ENCODE measurements at regions not wholly inside any gene's neighbourhood (a gene's known extent, or its start where the extent isn't known, plus 50 kb on each side); places are given as distances from the start of the nearest gene placed in this dataset.

DNA sequence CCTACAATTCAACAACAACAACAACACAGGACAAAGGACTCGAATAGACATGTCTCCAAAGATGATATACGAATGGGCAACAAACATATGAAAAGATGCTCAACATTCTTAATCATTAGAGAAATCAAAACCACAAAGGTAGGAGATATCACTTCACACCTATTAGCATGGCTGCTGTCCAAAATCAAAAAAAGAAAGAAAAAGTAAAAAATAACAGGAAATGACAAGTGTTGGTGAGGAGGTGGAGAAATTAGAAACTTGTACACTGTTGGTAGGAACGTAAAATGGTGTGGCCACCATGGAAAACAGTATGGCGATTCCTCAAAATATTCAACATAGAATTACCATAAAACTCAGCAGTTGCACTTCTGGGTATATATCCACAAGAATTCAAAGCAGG lies 312.3 kb upstream of the STT3B start:
- DNase-seq (ENCODE audit: low read depth in 2 of 2), result no peak

DNA sequence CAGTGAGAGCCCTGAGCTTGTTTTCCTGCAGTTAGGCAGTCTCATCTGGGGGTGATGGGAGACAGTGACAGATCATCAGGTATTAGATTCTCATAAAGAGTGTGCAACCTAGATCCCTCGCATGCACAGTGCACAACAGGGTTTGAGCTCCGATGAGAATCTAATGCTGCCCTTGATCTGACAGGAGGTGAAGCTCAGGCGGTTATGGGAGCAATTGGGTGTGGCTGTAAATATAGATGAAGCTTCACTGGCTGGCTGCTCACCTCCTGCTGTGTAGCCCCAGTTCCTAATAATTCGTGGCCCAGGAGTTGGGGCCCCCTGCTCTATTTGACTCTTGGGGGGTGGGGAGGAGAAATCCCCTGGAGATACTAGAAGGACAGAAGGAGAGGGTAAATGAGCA lies 309.4 kb upstream of the STT3B start:
- DNase-seq (ENCODE audit: low read depth in 2 of 2), result no peak

DNA sequence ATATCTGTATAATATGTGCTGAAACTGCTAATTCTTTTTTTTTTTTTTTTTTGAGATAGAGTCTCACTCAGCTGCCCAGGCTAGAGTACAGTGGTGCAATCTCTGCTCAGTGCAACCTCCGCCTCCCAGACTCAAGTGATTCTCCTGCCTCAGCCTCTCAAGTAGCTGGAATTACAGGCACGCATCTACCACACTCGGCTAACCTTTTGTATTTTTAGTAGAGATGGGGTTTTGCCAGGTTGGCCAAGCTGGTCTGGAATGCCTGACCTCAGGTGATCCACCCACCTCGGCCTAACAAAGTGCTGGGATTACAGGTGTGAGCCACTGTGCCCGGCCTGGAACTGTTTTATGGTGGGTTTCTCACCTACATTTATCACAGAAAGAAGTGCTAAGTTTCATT lies 307.8 kb upstream of the STT3B start:
- DNase-seq (ENCODE audit: low read depth in 2 of 2), result no peak

DNA sequence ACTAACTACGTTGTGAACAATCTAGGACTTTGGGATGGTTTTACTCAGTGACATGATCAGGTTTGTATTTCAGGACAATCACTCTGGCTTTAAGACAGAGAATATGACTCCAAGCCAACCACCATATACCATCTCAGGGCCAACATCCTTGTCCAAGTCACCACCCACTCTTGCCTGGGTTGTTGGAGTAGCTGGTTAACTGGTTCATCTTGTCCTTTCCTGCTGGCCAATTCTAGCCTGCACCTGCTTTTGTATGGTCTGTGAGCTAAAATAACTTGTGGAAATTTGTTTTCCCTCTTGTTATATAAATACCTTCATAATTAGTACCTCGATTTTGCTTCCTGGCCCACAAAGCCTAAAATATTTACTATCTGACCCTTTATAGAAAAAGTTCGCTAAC lies 306.8 kb upstream of the STT3B start:
- no peak for DNase-seq (ENCODE audit: low read depth in 2 of 2)

DNA sequence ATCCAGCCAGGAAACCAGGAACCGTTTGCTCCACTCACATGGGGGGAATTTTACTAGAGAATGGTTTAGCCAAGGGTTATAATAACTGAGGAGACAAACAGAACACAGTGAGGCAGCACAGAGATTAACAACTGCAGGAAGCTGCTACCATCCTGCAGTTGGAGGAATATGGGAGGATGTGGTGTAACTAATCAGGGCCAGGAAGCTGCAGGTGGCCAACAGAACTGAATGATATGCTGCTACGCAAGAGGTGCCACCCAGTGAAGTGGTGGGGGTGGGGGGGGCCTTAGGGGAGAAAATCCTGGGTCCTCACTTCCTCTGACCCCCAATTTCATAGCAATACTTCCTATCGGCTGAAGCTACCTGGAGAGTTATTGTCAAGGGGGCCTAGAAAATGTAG lies 306.4 kb upstream of the STT3B start:
- DNase-seq (ENCODE audit: low read depth in 2 of 2), result no peak

DNA sequence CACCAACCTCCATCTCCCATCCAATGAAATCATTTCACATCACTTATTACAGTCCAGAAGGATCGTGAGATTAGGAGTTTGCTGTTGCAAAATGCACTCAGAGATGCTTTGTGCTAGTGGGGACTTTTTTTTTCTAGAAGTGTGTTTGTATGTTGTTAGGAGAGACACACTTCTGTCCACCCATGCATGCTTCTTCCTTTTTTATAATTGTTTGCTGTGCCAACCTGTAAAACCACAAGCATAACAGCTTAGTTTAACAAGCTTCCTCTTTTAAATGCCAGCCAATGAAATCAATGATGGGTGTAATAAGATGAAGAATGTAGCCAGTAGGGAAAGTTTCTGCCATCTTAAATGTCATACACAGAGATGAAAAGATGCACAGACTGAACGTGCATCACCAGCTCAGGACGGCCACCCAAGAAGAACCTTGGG lies 305.6 kb upstream of the STT3B start:
- DNase-seq (ENCODE audit: low read depth in 2 of 2), result no peak

DNA sequence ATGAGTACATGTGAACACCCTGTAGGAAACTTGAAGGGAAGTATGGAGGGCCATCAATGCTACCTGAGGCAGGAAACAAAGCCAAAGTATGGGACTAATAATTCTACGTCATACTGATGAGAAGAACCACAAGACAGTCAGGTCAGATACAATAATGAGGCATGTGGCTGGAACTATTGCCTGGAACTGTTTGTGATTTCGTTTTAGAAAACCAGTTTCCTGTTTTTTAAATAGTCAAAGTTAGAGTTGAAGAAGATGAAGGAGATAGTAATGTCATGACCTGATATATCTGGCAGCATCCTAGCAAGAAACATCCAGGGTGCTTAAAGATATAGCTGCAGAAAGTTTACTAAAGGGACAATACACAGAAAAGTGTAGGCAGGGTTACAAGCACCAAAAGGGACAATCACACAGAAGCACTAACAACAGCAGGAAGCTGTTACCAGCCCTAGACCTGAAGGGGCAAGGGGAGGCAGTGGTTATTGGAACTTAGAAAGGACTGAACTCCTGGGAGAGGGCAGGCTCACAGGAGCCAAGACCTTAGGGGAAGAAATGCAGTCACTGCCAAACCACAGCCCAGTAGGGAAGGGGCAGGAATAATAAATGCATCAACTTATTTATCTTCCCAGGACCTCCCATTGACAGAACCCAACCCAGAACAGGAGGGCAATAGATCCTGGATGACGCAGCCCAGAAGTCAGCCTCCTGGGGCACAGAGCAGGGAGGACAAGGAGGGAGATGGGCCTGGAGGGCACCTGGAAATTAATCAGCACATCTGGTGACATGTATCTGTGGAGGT lies 302.1 kb upstream of the STT3B start:
- no peak for DNase-seq (ENCODE audit: low read depth in 2 of 2)

DNA sequence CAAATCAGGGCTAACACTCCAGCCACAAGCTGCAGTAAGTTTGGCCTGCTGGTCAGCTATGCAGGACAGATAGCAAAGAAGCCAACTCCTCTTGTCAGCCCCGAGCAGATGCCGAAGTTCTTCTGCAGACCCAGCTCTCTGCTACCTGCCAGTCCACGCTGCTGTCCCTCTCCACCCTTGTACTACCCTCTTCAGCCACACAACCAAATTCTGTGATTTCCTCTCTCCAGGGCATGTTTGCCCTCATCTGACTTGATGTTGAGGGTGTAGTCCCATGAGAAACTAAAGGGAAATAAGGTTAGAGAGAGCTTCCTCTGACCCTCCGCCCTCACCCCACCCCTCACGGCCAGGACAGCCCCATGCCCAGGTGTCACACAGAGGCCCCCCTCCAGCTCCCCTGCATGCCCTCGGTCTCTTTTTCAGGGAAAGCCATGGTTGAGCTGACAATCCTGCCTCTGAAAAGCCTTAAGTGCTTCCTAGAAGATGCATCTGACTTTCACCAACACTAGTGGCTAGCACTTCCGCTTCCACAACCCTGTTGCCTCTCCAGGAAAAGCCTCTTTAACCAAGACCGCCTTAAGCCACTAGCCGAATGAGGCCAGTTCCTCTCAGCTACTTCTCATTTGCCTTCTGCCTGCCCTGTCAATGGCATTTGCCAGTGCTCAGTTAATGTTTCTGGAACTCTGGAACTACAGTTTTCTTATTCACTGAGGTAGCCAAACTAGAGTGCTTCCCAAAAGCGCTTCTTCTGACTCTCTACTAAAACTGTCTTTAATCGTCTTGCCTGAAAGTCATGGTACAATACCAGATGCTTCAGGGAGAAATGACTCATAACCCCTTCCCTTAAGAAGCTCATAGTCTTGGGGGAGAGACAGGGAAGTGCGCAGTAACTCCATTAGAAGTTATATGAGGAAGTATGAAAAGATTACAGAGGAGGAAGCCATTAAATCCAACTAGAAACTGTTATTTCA lies 300.4 kb upstream of the STT3B start:
- no peak for DNase-seq (ENCODE audit: low read depth in 2 of 2)

DNA sequence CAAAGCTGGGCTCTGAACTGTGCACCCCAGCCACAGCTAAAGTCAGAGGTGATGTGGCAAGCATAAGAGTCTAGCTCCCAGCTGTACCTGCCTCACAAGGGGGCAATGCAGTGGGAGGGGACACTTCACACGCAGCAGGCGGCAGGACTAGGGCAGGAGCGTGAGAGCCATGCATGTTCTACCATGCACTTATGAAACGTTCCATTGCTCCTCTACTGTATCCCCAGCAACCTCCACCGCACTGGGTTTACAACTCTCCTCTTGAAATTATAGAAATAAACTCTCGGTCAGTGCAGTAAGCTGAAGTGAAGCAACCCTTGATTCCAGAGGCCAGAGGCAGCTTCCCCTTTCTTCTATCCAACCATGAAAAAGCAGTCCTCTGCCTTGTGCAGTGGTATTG lies 298.6 kb upstream of the STT3B start:
- DNase-seq (ENCODE audit: low read depth in 2 of 2), result no peak

DNA sequence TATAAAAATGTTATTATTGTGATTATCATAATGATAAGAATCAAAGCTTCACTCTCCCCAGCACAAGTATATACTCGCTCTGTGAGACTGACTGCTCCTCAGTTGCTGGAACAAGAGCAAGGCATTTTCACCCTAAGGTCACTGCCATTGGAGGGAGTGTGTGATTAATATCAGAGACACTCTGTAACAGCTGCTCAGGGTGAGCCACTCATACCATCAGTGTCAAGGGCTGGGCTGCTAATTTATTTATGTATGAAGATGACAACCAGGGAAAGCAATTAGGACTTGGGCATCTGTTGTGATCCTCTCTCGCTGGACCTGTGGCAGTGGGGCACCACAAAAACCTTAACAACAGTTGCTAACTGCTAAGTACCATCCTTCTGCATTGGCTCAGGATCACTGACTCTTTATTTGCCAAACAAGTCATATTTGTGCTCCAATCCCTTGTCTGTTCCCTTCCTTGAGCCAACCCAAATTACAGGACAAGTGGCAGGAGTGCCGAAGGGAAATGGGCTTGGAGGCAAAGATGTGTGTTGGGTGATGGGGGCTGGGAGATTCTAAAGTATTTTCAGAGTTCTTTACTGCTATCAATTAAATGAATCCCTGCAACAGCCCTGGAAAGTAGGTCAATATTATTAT lies 297.5 kb upstream of the STT3B start:
- no peak for DNase-seq (ENCODE audit: low read depth in 2 of 2)

DNA sequence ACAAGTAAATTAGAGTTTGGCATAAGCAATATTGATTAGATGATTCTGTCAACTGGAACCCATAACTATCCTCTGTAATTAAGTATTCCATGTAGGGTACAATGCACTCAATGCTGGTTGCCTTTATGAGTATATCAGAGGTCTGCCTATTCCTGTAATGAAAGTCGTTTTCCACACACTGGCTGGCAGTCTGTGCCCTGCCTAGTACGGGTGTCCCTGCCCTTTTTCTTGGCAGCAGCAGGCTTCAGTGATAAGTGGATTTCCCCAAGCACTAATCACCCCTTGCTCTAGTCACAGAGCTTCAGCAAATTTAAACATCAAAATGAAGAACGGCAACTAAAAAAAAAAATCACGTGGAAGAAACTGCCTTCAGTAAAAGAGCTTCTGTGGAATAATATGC lies 294.8 kb upstream of the STT3B start:
- DNase-seq (ENCODE audit: low read depth in 2 of 2), result no peak

DNA sequence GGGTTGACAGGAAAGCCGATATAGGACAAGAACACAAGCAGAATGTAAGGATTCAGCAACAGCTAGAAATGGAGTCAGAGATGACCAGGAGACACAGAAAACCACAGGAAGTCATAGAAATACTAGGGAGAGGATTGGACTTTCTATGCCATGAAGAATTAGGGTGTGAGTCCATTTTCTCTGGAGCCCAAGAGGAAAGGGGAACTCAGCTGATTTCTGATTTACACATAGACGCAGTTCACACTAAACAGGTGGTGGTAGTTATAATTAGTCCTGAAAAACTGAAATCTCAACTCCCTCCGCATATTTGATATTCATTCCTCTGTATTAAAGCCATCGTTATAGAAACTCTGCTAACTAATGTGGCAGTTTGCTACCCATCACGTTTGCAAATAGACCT lies 292.7 kb upstream of the STT3B start:
- DNase-seq (ENCODE audit: low read depth in 2 of 2), result no peak

DNA sequence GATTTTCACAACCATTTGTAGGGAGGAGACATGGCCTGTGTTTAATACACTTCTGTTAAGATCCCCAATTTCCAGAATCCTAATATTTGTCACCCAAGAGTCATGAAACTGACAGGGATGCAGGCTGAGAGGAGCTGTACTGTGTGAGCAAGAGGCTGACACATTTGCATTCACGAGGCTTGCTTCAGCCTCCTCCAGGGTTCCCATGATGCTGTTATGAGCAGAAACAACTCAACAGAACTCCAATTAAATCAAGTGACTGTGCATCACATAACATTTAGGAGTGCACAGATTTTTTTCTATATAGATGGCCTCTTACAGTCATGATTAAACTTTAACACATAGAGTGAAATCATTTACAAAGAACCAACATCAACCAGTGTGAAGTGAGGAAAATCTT lies 292.3 kb upstream of the STT3B start:
- DNase-seq (ENCODE audit: low read depth in 2 of 2), result no peak

DNA sequence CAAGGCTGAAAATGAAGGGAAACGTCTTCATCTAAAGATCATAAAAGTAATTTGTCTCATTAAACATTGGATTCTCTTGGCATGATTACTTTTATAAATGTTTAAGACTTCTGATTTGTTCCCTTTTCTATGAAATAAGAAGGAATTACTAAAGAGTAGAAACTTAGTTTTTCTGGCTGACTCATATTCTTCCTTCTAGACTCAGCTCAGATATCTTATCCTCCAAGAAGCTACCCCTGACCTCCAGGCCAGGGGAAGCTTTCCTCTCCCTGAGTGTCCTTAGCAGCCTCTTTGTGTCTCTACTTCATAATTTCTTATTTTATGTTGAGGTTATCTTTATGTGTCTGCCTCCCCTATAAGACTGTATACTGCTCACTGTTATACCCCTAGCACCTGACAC lies 291.9 kb upstream of the STT3B start:
- DNase-seq (ENCODE audit: low read depth in 2 of 2), result no peak

DNA sequence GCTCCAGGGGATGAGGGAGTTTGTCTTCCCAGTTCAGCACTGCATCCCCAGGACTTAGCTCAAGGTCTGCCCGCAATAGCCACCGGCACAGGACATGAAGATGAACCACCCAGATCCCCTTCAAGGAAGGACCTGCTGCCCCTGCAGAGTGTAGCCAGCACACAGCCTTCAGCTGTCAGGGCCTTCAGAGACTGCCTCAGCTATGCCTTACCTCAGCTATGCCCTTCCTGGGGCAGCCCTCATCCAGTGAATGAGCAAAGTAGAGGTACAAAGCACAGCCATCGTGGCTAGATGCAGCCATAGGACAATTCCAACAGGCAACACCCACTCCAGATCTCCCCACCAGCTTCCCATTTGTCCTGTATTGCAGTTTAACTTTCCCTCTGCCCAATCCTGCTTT lies 291.2 kb upstream of the STT3B start:
- DNase-seq (ENCODE audit: low read depth in 2 of 2), result no peak

DNA sequence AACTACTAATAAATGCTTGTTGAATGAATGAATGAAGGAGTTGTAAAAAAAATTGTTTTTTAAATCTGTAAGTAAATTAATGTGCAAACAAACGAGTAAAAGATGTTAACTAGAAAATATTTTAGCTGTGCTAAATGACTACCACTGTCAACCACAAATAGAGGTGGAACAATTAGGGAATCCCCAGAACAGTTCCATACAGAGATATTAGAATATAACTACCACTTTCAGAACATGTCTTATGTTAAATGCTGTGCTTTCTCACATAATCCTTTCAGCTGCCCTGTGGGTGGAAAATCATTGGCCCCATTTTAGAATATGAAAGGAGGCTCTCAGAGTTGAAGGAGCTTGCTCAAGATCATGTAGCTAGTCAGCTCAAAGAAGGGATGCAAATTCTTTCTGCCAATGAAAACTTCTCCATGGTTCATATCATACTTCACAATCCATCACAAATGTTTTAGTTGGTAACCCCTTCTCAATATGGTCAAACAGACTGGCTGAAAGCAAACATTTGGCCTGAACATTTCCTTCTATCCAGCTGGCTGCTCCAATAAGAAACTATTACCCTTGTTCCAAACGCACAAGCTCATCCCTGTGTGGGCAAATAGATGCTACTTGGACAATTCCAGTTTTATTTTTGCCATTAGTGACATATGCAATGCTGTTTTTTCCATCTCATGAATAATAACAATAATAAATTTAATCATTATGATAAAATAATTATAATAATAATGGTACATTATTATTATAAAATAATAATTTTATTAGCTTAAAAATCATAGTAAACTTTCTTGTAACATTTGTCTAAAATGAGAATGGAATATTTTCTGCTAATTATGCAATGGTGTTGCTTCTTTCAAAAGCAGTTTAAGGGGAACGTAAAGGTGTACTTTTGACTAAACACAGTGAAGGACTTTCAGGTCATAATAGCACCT lies 290.4 kb upstream of the STT3B start:
- DNase-seq (ENCODE audit: low read depth in 2 of 2), result no peak

DNA sequence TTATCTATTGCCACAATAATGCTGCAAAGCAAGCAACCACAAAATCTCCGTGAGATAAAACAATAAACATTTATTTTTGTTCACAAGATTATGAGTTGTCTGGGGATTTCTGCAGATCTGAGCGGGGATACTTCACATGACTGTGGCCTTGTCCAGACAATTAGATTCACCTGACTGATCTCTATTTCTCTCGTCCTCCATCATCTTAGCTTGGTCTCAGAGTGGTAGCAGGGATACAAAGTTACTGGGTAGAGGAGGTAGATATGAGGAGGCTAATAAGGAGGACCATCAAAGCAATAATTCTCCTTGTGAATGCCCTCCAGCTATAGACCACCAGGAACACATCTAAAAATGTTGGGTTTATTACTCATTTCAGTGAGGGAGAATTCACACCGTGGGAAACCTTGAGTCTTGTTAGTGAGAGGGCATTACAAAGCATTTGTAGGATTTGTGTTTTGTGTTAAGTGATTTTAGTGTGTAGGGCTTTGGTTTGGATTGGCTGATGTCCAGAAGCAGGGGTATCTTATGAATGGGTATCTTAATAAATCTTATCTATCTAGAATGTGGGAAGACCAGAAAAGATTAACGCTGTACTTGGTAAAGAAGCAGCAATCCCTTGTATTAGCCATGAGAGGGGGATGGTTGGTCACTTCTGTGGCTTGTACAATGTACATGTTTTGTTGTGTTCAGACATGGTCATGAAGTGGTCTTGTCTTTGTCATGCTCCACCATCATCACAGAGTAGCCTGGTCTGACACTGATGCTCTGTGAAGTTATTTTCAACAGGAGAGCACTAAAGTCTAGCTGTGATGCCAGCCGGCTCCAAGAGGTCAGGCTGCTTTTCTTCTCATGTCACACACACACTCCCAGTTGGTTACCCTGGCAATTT lies 287.6 kb upstream of the STT3B start:
- no peak for DNase-seq (ENCODE audit: low read depth in 2 of 2)

DNA sequence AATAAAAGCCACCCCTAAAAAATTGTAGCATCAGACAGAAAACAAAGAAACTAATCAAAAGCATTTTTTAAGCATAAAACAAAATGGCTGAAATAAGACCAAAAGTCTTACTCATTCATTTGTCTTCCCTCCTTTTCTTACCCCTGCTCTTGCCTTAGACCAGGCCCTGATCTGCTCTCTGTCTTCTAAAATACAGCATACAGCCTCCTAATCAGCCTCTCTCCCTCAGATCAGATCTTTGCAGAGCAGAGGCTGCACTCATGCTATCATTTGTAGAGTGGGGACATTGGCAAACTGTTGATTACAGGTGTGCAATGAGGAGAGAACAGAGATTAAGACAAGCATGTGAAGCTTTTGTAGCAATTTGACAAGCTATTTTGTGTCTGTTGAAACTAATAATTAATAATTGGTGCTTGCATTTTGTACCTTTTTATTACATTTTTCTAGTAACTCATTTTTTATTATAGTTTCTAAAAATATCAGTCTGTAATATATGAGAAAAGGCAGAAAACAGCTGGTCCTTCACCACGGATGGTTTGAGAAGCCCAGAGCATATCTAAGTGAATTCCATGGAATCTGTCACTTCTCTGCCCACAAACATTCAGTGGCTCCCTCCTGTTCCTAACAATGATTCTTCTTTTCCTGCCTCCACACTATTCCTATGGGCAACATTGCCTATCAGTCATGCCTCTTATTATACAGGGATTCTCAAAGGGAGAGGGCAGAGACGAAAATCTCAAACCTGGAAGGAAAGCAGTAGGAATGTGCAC lies 286.2 kb upstream of the STT3B start:
- DNase-seq (ENCODE audit: low read depth in 2 of 2), result no peak

DNA sequence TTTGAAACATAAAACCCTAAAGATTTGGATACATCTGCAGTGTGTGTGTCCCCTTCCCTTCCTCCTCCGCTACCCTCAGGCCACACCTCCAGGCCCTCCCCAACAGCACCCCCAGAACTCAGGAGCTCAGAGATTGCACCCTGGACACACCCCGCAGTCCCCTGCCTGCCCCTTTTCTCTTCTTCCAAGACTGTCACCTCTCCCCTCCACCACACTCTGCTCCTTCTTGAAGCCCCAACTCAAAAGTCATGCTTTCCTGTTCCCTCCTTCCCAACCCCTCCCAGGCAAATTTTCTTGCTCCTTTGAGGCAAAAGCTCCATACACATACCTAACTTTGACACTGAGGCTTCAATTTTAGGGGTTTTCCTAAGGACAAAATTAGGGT lies 285.7 kb upstream of the STT3B start:
- no peak for DNase-seq (ENCODE audit: low read depth in 2 of 2)

Measured in stimulated activated CD8-positive, alpha-beta memory T cell treated with anti-CD3 and anti-CD28 coated beads, Interleukin-15, amount 100 ng/mL, for 4 hours (primary cell).